ENCODE measurements at regions not wholly inside any gene's neighbourhood (a gene's known extent, or its start where the extent isn't known, plus 50 kb on each side); places are given as distances from the start of the nearest gene placed in this dataset.

DNA sequence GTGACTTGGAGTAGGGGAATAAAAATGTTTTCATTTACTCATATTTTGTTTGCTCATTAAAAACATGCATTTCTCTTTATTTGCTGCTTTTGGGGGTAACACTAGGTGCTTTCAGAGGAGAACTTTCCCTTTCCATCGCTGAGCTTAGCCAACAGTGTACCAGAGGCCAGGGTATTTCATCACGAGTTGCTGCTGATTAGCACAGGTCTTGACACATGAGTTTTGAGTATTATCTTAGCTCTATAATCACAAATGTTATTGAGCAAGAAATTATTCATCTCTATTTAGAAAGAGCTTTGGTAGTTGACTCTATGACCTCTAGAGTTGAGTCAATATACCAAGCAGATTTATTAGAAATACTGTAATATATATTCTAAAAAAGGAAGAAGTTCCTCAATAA lies 375.9 kb downstream of the NXPH1 start:
- Histone ChIP-seq H3K4me1 (no peaks in the 10 kb centered on the region), H2AFZ (no peak overlapping the region), H3K9ac (no peak overlapping the region), H3K27ac (no peak overlapping the region), H3K36me3 (ENCODE audit: control insufficient read depth, insufficient read depth, low read length) (no peaks in the 10 kb centered on the region), H3K79me2 (no peaks in the 10 kb centered on the region), H3K4me2 (ENCODE audit: low read length) (no peak overlapping the region), H3K9me3 (ENCODE audit: control insufficient read depth, low read length) (no peaks in the 10 kb centered on the region), H3K27me3 (ENCODE audit: control insufficient read depth, insufficient read depth, low read length) (no peaks in the 10 kb centered on the region), H3K4me3 (ENCODE audit: low read depth, low read length) (no peak overlapping the region)
- TF ChIP-seq, protein P1, sequence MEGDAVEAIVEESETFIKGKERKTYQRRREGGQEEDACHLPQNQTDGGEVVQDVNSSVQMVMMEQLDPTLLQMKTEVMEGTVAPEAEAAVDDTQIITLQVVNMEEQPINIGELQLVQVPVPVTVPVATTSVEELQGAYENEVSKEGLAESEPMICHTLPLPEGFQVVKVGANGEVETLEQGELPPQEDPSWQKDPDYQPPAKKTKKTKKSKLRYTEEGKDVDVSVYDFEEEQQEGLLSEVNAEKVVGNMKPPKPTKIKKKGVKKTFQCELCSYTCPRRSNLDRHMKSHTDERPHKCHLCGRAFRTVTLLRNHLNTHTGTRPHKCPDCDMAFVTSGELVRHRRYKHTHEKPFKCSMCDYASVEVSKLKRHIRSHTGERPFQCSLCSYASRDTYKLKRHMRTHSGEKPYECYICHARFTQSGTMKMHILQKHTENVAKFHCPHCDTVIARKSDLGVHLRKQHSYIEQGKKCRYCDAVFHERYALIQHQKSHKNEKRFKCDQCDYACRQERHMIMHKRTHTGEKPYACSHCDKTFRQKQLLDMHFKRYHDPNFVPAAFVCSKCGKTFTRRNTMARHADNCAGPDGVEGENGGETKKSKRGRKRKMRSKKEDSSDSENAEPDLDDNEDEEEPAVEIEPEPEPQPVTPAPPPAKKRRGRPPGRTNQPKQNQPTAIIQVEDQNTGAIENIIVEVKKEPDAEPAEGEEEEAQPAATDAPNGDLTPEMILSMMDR (IDR thresholded peaks at IDR 0.05): no peak

DNA sequence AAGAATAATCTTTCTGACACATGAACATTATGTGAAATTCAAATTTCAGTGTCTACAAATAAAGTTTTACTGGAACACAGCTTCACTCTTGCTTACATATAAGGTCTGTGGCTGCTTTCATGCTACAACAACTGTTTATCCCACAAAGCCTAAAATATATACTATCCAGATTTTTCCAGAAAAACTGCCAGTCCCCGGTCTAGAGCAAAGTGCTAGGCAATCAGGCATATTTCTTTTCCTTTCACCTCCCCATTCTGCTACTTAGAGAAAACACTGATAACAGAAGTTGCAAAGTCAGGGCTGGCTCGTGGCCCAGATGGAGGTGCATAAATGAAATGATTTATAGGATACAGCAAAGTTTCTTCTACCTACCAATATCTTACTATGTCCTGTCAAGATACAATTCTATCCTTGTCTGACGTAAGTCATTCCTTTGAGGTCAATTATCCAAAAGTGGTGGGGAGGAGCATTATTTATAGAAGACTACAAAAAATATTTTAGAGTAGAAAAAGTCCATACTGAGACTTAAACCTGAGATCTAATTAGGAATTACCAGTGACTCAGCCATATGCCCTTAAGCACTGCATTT lies 384.1 kb downstream of the NXPH1 start:
- no peaks in the 10 kb centered on the region for H3K27me3 ChIP-seq (ENCODE audit: control insufficient read depth, insufficient read depth, low read length)
- H3K9me3 ChIP-seq (ENCODE audit: control insufficient read depth, low read length): no peaks in the 10 kb centered on the region
- H2AFZ ChIP-seq: no peak overlapping the region
- no peak overlapping the region for H3K4me3 ChIP-seq (ENCODE audit: low read depth, low read length)
- H3K9ac ChIP-seq: no peak overlapping the region
- no peaks in the 10 kb centered on the region for H3K79me2 ChIP-seq
- TF ChIP-seq, protein P1 (IDR thresholded peaks at IDR 0.05): no peak
- no peak overlapping the region for H3K27ac ChIP-seq
- H3K4me2 ChIP-seq (ENCODE audit: low read length): no peak overlapping the region
- H3K4me1 ChIP-seq: no peaks in the 10 kb centered on the region
- H3K36me3 ChIP-seq (ENCODE audit: control insufficient read depth, insufficient read depth, low read length): no peaks in the 10 kb centered on the region

DNA sequence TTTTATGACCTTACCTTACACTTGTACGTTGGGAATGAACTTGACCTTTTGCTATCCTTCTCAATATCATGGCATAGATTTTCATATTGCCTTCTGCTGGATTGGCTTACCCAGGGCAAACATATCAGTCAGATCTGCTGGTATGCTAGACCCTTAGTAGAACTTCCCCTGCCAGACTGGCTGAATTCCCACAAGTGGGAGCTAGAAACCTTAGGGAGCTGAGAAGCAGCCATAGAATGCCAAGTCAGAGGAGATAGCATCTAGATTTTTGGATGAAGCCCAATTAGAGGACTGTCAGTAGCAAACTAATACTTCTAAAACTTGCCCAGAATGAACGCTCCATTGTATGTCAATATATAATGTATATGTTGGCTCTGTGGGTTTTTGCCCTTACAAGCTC lies 385.0 kb downstream of the NXPH1 start:
- no peak overlapping the region for H3K27ac ChIP-seq
- TF ChIP-seq, protein P1 (IDR thresholded peaks at IDR 0.05): no peak
- H3K79me2 ChIP-seq: no peaks in the 10 kb centered on the region
- H3K27me3 ChIP-seq (ENCODE audit: control insufficient read depth, insufficient read depth, low read length): no peaks in the 10 kb centered on the region
- no peak overlapping the region for H3K9ac ChIP-seq
- H3K36me3 ChIP-seq (ENCODE audit: control insufficient read depth, insufficient read depth, low read length): no peaks in the 10 kb centered on the region
- no peak overlapping the region for H2AFZ ChIP-seq
- no peaks in the 10 kb centered on the region for H3K9me3 ChIP-seq (ENCODE audit: control insufficient read depth, low read length)
- no peaks in the 10 kb centered on the region for H3K4me1 ChIP-seq
- H3K4me2 ChIP-seq (ENCODE audit: low read length): no peak overlapping the region
- no peak overlapping the region for H3K4me3 ChIP-seq (ENCODE audit: low read depth, low read length)

DNA sequence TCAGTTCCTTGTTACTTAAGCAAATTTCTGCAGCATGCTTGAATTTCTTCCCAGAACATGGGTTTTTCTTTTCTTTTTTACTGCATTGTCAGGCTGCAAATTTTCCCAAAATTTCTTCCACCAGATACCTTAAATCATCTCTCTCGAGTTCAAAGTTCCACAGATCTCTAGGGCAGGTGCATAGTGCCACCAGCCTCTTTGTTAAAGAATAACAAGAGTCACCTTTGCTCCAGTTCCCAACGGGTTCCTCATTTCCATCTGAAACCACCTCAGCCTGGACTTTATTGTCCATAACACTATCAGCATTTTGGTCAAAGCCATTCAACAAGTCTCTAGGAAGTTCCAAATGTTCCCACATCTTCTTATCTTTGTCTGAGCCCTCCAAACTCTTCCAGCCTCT lies 389.2 kb downstream of the NXPH1 start:
- H3K9ac ChIP-seq: no peak overlapping the region
- H3K4me3 ChIP-seq (ENCODE audit: low read depth, low read length): no peak overlapping the region

DNA sequence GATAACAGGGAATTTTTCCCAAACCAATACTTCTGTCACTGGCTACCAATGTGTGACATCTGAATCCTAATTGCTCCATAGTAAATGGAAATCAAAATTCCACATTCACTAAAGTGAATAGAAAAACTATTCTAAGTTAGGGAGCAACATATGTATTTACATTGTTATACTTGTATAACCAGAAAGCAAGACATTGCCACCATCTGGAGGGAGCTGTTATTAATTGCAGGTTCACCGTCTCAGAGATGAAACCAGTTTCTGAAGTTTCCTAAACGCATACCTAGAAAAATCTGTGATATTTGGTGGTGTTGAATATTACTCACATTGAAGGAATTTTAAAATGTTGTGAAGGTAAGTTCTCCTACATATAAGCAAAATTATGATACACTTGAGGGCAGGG lies 390.1 kb downstream of the NXPH1 start:
- Histone ChIP-seq H3K9ac (no peak overlapping the region), H3K4me3 (ENCODE audit: low read depth, low read length) (no peak overlapping the region), H3K79me2 (no peaks in the 10 kb centered on the region), H3K27ac (no peak overlapping the region), H3K4me2 (ENCODE audit: low read length) (no peak overlapping the region), H3K36me3 (ENCODE audit: control insufficient read depth, insufficient read depth, low read length) (no peaks in the 10 kb centered on the region), H3K9me3 (ENCODE audit: control insufficient read depth, low read length) (no peaks in the 10 kb centered on the region), H3K27me3 (ENCODE audit: control insufficient read depth, insufficient read depth, low read length) (no peaks in the 10 kb centered on the region), H3K4me1 (no peaks in the 10 kb centered on the region), H2AFZ (no peak overlapping the region)
- TF ChIP-seq, protein P1 (IDR thresholded peaks at IDR 0.05): no peak

More for the DNA sequence above, 389.2 kb downstream of the NXPH1 start:
- H2AFZ ChIP-seq: no peak overlapping the region
- no peaks in the 10 kb centered on the region for H3K4me1 ChIP-seq
- H3K36me3 ChIP-seq (ENCODE audit: control insufficient read depth, insufficient read depth, low read length): no peaks in the 10 kb centered on the region
- TF ChIP-seq, protein P1 (IDR thresholded peaks at IDR 0.05): no peak
- H3K4me2 ChIP-seq (ENCODE audit: low read length): no peak overlapping the region
- no peaks in the 10 kb centered on the region for H3K79me2 ChIP-seq
- no peaks in the 10 kb centered on the region for H3K9me3 ChIP-seq (ENCODE audit: control insufficient read depth, low read length)
- no peaks in the 10 kb centered on the region for H3K27me3 ChIP-seq (ENCODE audit: control insufficient read depth, insufficient read depth, low read length)
- H3K27ac ChIP-seq: no peak overlapping the region

All from parathyroid adenoma (tissue), 2 donors.